HCT116 (cell line): ENCODE measurements at regions not wholly inside any gene's neighbourhood (a gene's known extent, or its start where the extent isn't known, plus 50 kb on each side); places are given as distances from the start of the nearest gene placed in this dataset.

Experiments
- ATAC-seq: fragments of 200-7000 bp; cut with Tn5 transposase; 2 replicates; pipeline ENCODE4 v1.9.1; 2020; ENCODE audit warnings: mild to moderate bottlenecking, moderate library complexity
- BruUV-seq: library from RNA; stranded (reverse); fragments of 400-500 nt; replicated peaks from 2 replicates; lab custom pipeline; 2021; lab: Mats Ljungman, UMichigan
- CTCF ChIA-PET: fragments of 300-600 bp; sonication (Branson Sonifier 250); formaldehyde crosslinking; loops from one replicate; lab custom pipeline; 2021; ENCODE audit warnings: antibody characterized with exemption; lab: Charles Lee
- POLR2A ChIA-PET: fragments of 300-600, 350-600 bp; sonication (Branson Sonifier 250); formaldehyde crosslinking; loops from one replicate; lab custom pipeline; 2021; ENCODE audit warnings: antibody characterized with exemption; lab: Charles Lee
- RAD21 ChIA-PET, 2 experiments: fragments of 300-600 bp; sonication (Branson Sonifier 250); formaldehyde crosslinking; loops; one replicate each; lab custom pipeline; 2023; ENCODE audit warnings: low total read pairs in 2 of 2; ENCODE audit not compliant: uncharacterized antibody in 2 of 2, unreplicated experiment in 2 of 2, low non-redundant PET in 1 of 2; lab: Charles Lee
- DNase-seq: peaks from one replicate; pipeline ENCODE4 v3.0.0-alpha.2; 2010; ENCODE audit warnings: low read depth, low spot score
- H2AFZ ChIP-seq: fragments of 200-600 bp; shearing (Covaris generic), sonication (generic); 2 replicates; pipeline ENCODE4 v1.6.1; 2017; ENCODE audit warnings: low read depth, mixed run types, mixed read lengths, antibody characterized with exemption, low read length; ENCODE audit not compliant: poor library complexity, severe bottlenecking
- H3K27ac ChIP-seq: 2 replicates; pipeline ENCODE4 v1.5.1; 2012; ENCODE audit warnings: low read depth, low read length
- H3K27me3 ChIP-seq: fragments of 200-600 bp; sonication (generic); 2 replicates; pipeline ENCODE4 v1.6.1; 2016; ENCODE audit warnings: mixed run types, low read length, mixed read lengths; ENCODE audit not compliant: insufficient read depth
- H3K36me3 ChIP-seq, 2 experiments: fragments of 200-500 bp in 1 of 2; fragments of 200-600 bp in 1 of 2; sonication (Bioruptor generic) in 1 of 2; sonication (generic) in 1 of 2; 2 replicates each; pipeline versions ENCODE4 v1.5.1 to v1.6.1; 2014 to 2016; ENCODE audit warnings: low read length in 2 of 2, inconsistent platforms in 1 of 2, mixed read lengths in 1 of 2, mixed run types in 1 of 2; ENCODE audit not compliant: insufficient read depth in 2 of 2, control insufficient read depth in 1 of 2
- H3K4me1 ChIP-seq, 2 experiments: fragments of 200-600 bp in 1 of 2; sonication (generic) in 1 of 2; 2 replicates each; pipeline versions ENCODE4 v1.5.1 to v1.6.1; 2012 to 2017; ENCODE audit warnings: low read length in 2 of 2, inconsistent platforms in 1 of 2, mild to moderate bottlenecking in 1 of 2, mixed read lengths in 1 of 2, mixed run types in 1 of 2, moderate library complexity in 1 of 2; ENCODE audit not compliant: insufficient read depth in 2 of 2, control insufficient read depth in 1 of 2
- H3K4me2 ChIP-seq: fragments of 200-600 bp; sonication (generic); 2 replicates; pipeline ENCODE4 v1.6.1; 2017; ENCODE audit warnings: mixed run types, low read length, mixed read lengths
- H3K4me3 ChIP-seq, 2 experiments: fragments of 200-600 bp in 1 of 2; sonication (generic) in 1 of 2; replicated peaks in 1 of 2; 2 replicates each; pipeline ENCODE4 v1.5.1; 2011 to 2016; ENCODE audit warnings: low read length in 2 of 2, control low read depth in 1 of 2, low read depth in 1 of 2, mild to moderate bottlenecking in 1 of 2, mixed read lengths in 1 of 2, mixed run types in 1 of 2
- H3K79me2 ChIP-seq: fragments of 200-600 bp; sonication (generic); 2 replicates; pipeline ENCODE4 v1.6.1; 2017; ENCODE audit warnings: mild to moderate bottlenecking, mixed run types, low read length, moderate library complexity, mixed read lengths; ENCODE audit not compliant: insufficient read depth
- H3K9ac ChIP-seq: fragments of 200-600 bp; sonication (generic); 2 replicates; pipeline ENCODE4 v1.6.1; 2016; ENCODE audit warnings: low read length, mixed read lengths
- H3K9me2 ChIP-seq: fragments of 200-600 bp; sonication (generic), shearing (Covaris generic); 2 replicates; pipeline ENCODE4 v1.6.1; 2017; ENCODE audit warnings: mixed run types, mild to moderate bottlenecking, moderate library complexity; ENCODE audit not compliant: insufficient read depth
- H3K9me3 ChIP-seq, 2 experiments: fragments of 200-500 bp in 1 of 2; fragments of 200-600 bp in 1 of 2; sonication (Bioruptor generic) in 1 of 2; sonication (generic) in 1 of 2; 2 replicates each; pipeline ENCODE4 v1.6.1; 2014 to 2017; ENCODE audit warnings: low read length in 2 of 2, mixed read lengths in 2 of 2, inconsistent platforms in 1 of 2, low read depth in 1 of 2, mild to moderate bottlenecking in 1 of 2, mixed run types in 1 of 2, moderate library complexity in 1 of 2; ENCODE audit not compliant: control insufficient read depth in 1 of 2, insufficient read depth in 1 of 2
- H4K20me1 ChIP-seq: fragments of 200-600 bp; sonication (generic), shearing (Covaris generic); 2 replicates; pipeline ENCODE4 v1.6.1; 2017; ENCODE audit warnings: mixed run types, mild to moderate bottlenecking, moderate library complexity; ENCODE audit not compliant: insufficient read depth
- CBX3 ChIP-seq: IDR thresholded peaks from 2 replicates; pipeline ENCODE4 v1.6.1; 2012; ENCODE audit warnings: low read depth
- CEBPB ChIP-seq: IDR thresholded peaks from 2 replicates; pipeline ENCODE4 v1.6.1; 2012; ENCODE audit warnings: low read depth
- ELF1 ChIP-seq: IDR thresholded peaks from 2 replicates; pipeline ENCODE4 v1.6.1; 2012; ENCODE audit warnings: low read depth, borderline replicate concordance
- EZH2 ChIP-seq: fragments of 200-600 bp; sonication (generic); IDR thresholded peaks from 2 replicates; pipeline ENCODE4 v1.6.1; 2017; ENCODE audit warnings: antibody characterized with exemption, mixed run types
- EZH2phosphoT487 ChIP-seq: fragments of 200-600 bp; IDR thresholded peaks from 2 replicates; pipeline ENCODE4 v1.6.1; 2018; ENCODE audit warnings: antibody characterized with exemption, borderline replicate concordance
- JUND ChIP-seq: IDR thresholded peaks from 2 replicates; pipeline ENCODE4 v1.6.1; 2012
- POLR2A ChIP-seq: IDR thresholded peaks from 2 replicates; pipeline ENCODE4 v1.7.0; 2011; ENCODE audit warnings: borderline replicate concordance; ENCODE audit not compliant: insufficient read depth, insufficient read length; ENCODE audit errors: extremely low read depth
- POLR2AphosphoS5 ChIP-seq: IDR thresholded peaks from 2 replicates; pipeline ENCODE4 v1.6.1; 2011; ENCODE audit warnings: mild to moderate bottlenecking, low read depth, low read length, moderate library complexity
- RAD21 ChIP-seq: IDR thresholded peaks from 2 replicates; pipeline ENCODE4 v1.6.1; 2012; ENCODE audit warnings: low read depth, mild to moderate bottlenecking
- SP1 ChIP-seq: IDR thresholded peaks from 2 replicates; pipeline ENCODE4 v1.6.1; 2012; ENCODE audit warnings: low read depth
- SRF ChIP-seq: IDR thresholded peaks from 2 replicates; pipeline ENCODE4 v1.6.1; 2012; ENCODE audit warnings: low read depth
- TCF7L2 ChIP-seq: IDR thresholded peaks from 2 replicates; pipeline ENCODE4 v1.7.0; 2011; ENCODE audit warnings: borderline replicate concordance, inconsistent platforms; ENCODE audit not compliant: insufficient read depth, insufficient read length; ENCODE audit errors: extremely low read depth
- YY1 ChIP-seq: IDR thresholded peaks from 2 replicates; pipeline ENCODE4 v1.6.1; 2011; ENCODE audit warnings: low read length, low read depth, moderate library complexity, mild to moderate bottlenecking; ENCODE audit not compliant: insufficient replicate concordance; ENCODE audit errors: extremely low read depth
- ZFX ChIP-seq: fragments of 450-650 bp; IDR thresholded peaks from 2 replicates; pipeline ENCODE4 v1.6.1; 2017
- ZNF274 ChIP-seq: fragments of 200-500 bp; sonication (Bioruptor generic); IDR thresholded peaks from 2 replicates; pipeline ENCODE4 v1.6.1; 2014; ENCODE audit warnings: mild to moderate bottlenecking, low read depth, low read length, inconsistent platforms
- intact Hi-C: fragments of 100-400 bp; cut with micrococcal nuclease; formaldehyde crosslinking; loops from 2 replicates; pipeline ENCODE4 v1.10.0; 2022
- TF ChIP-seq, protein P1 (sequence below): IDR thresholded peaks from 2 replicates; pipeline ENCODE4 v1.6.1; 2012; ENCODE audit warnings: low read depth
- TF ChIP-seq, protein P2 (sequence below), 3 experiments: fragments of 200-600 bp in 1 of 3; sonication (generic) in 1 of 3; IDR thresholded peaks in 2 of 3; conservative IDR thresholded peaks in 1 of 3; 2 replicates each; pipeline ENCODE4 v1.5.1; 2012 to 2017; ENCODE audit warnings: low read depth in 2 of 3, low read length in 2 of 3, antibody characterized with exemption in 1 of 3, borderline replicate concordance in 1 of 3, control low read depth in 1 of 3, mild to moderate bottlenecking in 1 of 3, mixed read lengths in 1 of 3, mixed run types in 1 of 3, moderate library complexity in 1 of 3; ENCODE audit not compliant: insufficient read depth in 1 of 3
- TF ChIP-seq, protein P3 (sequence below): IDR thresholded peaks from 2 replicates; pipeline ENCODE4 v1.6.1; 2011; ENCODE audit warnings: mild to moderate bottlenecking, low read length, moderate library complexity; ENCODE audit not compliant: insufficient replicate concordance; ENCODE audit errors: extremely low read depth
- TF ChIP-seq, protein P4 (sequence below): IDR thresholded peaks from 2 replicates; pipeline ENCODE4 v1.6.1; 2012

DNA sequence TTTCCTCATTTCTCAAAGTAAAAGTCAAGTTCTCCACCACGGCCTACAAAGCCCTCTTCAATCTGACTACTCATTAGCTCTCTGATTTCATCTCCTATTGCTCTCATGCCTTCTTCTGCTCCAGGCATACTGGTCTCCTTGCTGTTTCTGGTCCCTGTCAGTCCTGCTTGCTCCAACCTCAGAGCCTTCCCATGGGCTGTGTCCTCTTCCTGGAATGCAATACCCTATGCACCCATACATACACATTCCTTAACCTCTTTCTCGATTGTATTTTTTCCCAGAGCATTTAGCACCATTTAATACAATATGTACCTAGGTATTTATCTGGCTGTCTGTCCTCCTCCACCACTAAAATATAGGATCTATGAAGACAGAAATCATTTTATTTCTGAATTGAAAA, 385.2 kb downstream of the GASK1B start:
- no peaks in the 10 kb centered on the region for H4K20me1 ChIP-seq
- CTCF ChIA-PET: no interaction called here
- no peak overlapping the region for H3K27ac ChIP-seq
- no peak for DNase-seq
- no peaks in the 10 kb centered on the region for H3K79me2 ChIP-seq
- POLR2A ChIA-PET: no interaction called here
- TF ChIP-seq POLR2AphosphoS5 (no peak), EZH2phosphoT487 (no peak), SP1 (no peak), RAD21 (no peak), POLR2A (no peak), CBX3 (no peak), JUND (no peak), ZNF274 (no peak), ZFX (no peak), YY1 (no peak), EZH2 (no peak), ELF1 (no peak), SRF (no peak), TCF7L2 (no peak), CEBPB (no peak)
- TF ChIP-seq, protein P1, sequence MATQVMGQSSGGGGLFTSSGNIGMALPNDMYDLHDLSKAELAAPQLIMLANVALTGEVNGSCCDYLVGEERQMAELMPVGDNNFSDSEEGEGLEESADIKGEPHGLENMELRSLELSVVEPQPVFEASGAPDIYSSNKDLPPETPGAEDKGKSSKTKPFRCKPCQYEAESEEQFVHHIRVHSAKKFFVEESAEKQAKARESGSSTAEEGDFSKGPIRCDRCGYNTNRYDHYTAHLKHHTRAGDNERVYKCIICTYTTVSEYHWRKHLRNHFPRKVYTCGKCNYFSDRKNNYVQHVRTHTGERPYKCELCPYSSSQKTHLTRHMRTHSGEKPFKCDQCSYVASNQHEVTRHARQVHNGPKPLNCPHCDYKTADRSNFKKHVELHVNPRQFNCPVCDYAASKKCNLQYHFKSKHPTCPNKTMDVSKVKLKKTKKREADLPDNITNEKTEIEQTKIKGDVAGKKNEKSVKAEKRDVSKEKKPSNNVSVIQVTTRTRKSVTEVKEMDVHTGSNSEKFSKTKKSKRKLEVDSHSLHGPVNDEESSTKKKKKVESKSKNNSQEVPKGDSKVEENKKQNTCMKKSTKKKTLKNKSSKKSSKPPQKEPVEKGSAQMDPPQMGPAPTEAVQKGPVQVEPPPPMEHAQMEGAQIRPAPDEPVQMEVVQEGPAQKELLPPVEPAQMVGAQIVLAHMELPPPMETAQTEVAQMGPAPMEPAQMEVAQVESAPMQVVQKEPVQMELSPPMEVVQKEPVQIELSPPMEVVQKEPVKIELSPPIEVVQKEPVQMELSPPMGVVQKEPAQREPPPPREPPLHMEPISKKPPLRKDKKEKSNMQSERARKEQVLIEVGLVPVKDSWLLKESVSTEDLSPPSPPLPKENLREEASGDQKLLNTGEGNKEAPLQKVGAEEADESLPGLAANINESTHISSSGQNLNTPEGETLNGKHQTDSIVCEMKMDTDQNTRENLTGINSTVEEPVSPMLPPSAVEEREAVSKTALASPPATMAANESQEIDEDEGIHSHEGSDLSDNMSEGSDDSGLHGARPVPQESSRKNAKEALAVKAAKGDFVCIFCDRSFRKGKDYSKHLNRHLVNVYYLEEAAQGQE: no peak
- TF ChIP-seq, protein P2, sequence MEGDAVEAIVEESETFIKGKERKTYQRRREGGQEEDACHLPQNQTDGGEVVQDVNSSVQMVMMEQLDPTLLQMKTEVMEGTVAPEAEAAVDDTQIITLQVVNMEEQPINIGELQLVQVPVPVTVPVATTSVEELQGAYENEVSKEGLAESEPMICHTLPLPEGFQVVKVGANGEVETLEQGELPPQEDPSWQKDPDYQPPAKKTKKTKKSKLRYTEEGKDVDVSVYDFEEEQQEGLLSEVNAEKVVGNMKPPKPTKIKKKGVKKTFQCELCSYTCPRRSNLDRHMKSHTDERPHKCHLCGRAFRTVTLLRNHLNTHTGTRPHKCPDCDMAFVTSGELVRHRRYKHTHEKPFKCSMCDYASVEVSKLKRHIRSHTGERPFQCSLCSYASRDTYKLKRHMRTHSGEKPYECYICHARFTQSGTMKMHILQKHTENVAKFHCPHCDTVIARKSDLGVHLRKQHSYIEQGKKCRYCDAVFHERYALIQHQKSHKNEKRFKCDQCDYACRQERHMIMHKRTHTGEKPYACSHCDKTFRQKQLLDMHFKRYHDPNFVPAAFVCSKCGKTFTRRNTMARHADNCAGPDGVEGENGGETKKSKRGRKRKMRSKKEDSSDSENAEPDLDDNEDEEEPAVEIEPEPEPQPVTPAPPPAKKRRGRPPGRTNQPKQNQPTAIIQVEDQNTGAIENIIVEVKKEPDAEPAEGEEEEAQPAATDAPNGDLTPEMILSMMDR (IDR thresholded peaks at IDR 0.05 in 2 of 3, conservative IDR thresholded peaks at IDR 0.05 in 1 of 3; ENCODE audit: borderline replicate concordance in 1 of 3, insufficient read depth in 1 of 3, low read depth in 2 of 3, low read length in 2 of 3): no peak
- TF ChIP-seq, protein P3, sequence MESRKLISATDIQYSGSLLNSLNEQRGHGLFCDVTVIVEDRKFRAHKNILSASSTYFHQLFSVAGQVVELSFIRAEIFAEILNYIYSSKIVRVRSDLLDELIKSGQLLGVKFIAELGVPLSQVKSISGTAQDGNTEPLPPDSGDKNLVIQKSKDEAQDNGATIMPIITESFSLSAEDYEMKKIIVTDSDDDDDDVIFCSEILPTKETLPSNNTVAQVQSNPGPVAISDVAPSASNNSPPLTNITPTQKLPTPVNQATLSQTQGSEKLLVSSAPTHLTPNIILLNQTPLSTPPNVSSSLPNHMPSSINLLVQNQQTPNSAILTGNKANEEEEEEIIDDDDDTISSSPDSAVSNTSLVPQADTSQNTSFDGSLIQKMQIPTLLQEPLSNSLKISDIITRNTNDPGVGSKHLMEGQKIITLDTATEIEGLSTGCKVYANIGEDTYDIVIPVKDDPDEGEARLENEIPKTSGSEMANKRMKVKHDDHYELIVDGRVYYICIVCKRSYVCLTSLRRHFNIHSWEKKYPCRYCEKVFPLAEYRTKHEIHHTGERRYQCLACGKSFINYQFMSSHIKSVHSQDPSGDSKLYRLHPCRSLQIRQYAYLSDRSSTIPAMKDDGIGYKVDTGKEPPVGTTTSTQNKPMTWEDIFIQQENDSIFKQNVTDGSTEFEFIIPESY: no peak
- TF ChIP-seq, protein P4, sequence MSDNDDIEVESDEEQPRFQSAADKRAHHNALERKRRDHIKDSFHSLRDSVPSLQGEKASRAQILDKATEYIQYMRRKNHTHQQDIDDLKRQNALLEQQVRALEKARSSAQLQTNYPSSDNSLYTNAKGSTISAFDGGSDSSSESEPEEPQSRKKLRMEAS: no peak
- TF ChIP-seq, all 23 proteins: peak for 0
- Histone ChIP-seq H3K9me2 (no peaks in the 10 kb centered on the region; the same call in 1 of the 2 replicates), H3K4me2 (no peak overlapping the region), H3K4me1 (no peaks in the 10 kb centered on the region), H3K9me3 (no peaks in the 10 kb centered on the region), H3K36me3 (no peaks in the 10 kb centered on the region), H3K9ac (no peak overlapping the region), H3K27me3 (no peaks in the 10 kb centered on the region), H3K4me3 (no peak overlapping the region), H2AFZ (no peak overlapping the region)
- intact Hi-C loops: no loop called here
- ATAC-seq: no peak
- RAD21 ChIA-PET: no interaction called here
- no TSS peak for BruUV-seq
